Endodermal cell (in vitro differentiated cells): ENCODE measurements at regions not wholly inside any gene's neighbourhood (a gene's known extent, or its start where the extent isn't known, plus 50 kb on each side); places are given as distances from the start of the nearest gene placed in this dataset.
A peak's percentile ranks its signal among the peaks of the same experiment; 100 is the strongest.

ENCODE experiments used
- DNase-seq: peaks from one replicate; pipeline ENCODE4 v3.0.0-alpha.2; 2017
- H3K27ac ChIP-seq: 2 replicates; pipeline ENCODE4 v1.5.1; 2013; ENCODE audit warnings: mild to moderate bottlenecking, low read depth, low read length, moderate library complexity
- H3K27me3 ChIP-seq: 2 replicates; pipeline ENCODE4 v1.6.1; 2013; ENCODE audit warnings: mild to moderate bottlenecking, low read length, moderate library complexity; ENCODE audit not compliant: insufficient read depth, control insufficient read depth, poor library complexity, severe bottlenecking
- H3K36me3 ChIP-seq: 2 replicates; pipeline ENCODE4 v1.7.0; 2013; ENCODE audit warnings: mild to moderate bottlenecking, low read length, moderate library complexity; ENCODE audit not compliant: control insufficient read depth, insufficient read depth
- H3K4me1 ChIP-seq: one replicate; pipeline ENCODE4 v1.7.0; 2013; ENCODE audit warnings: low read length; ENCODE audit not compliant: control insufficient read depth, insufficient read depth
- H3K4me3 ChIP-seq: 2 replicates; pipeline ENCODE4 v1.5.1; 2013; ENCODE audit warnings: mild to moderate bottlenecking, low read length, moderate library complexity
- H3K9ac ChIP-seq: 2 replicates; pipeline ENCODE4 v1.6.1; 2013; ENCODE audit warnings: mild to moderate bottlenecking, low read length, moderate library complexity; ENCODE audit not compliant: poor library complexity, severe bottlenecking; ENCODE audit errors: extremely low read depth
- H3K9me3 ChIP-seq: 2 replicates; pipeline ENCODE4 v1.6.1; 2013; ENCODE audit warnings: mild to moderate bottlenecking, low read length, moderate library complexity; ENCODE audit not compliant: control insufficient read depth
- H3K27ac Mint-ChIP-seq: 2 replicates; pipeline ENCODE4 v1.8.0; 2020; ENCODE audit warnings: mixed read lengths
- H3K27me3 Mint-ChIP-seq: 2 replicates; pipeline ENCODE4 v1.8.0; 2021; ENCODE audit warnings: mild to moderate bottlenecking, mixed read lengths; ENCODE audit not compliant: insufficient read depth
- H3K36me3 Mint-ChIP-seq: 2 replicates; pipeline ENCODE4 v1.8.0; 2020; ENCODE audit warnings: low read depth, mixed read lengths
- H3K4me1 Mint-ChIP-seq: 2 replicates; pipeline ENCODE4 v1.8.0; 2020; ENCODE audit warnings: mixed read lengths
- H3K4me3 Mint-ChIP-seq: 2 replicates; pipeline ENCODE4 v1.8.0; 2020; ENCODE audit warnings: mild to moderate bottlenecking, moderate library complexity, mixed read lengths
- H3K9me3 Mint-ChIP-seq: 2 replicates; pipeline ENCODE4 v1.8.0; 2020; ENCODE audit warnings: mild to moderate bottlenecking, mixed read lengths
- CTCF ChIP-seq: fragments of 200-600 bp; sonication (generic); conservative IDR thresholded peaks from 2 replicates; pipeline ENCODE4 v1.5.0; 2021; ENCODE audit warnings: antibody characterized with exemption, mild to moderate bottlenecking
- WGBS, 2 experiments: methylation state at CpG; one replicate each; pipeline versions ENCODE4 v1.1.5 to v1.1.7; 2013; ENCODE audit warnings: missing lambda C conversion rate in 2 of 2, mixed read lengths in 1 of 2; ENCODE audit not compliant: insufficient coverage in 1 of 2, insufficient read length in 1 of 2; 5-methylcytosine and 5-hydroxymethylcytosine counted together

- DNase-seq: no peak
- Mint-ChIP-seq H3K36me3 (peaks cover 17% of the 10 kb centered on the region), H3K27me3 (no peaks in the 10 kb centered on the region), H3K4me3 (no peak overlapping the region), H3K4me1 (no peaks in the 10 kb centered on the region), H3K27ac (no peak overlapping the region), H3K9me3 (peaks cover 32% of the 10 kb centered on the region)
- Histone ChIP-seq H3K27me3 (no peaks in the 10 kb centered on the region), H3K9ac (no peak overlapping the region), H3K36me3 (peaks cover 5% of the 10 kb centered on the region), H3K4me1 (no peaks in the 10 kb centered on the region), H3K9me3 (peaks cover 28% of the 10 kb centered on the region), H3K27ac (no peak overlapping the region), H3K4me3 (peak overlapping the region; percentile 15)
- 92 to 100% methylated on average over 1 of the region's 1 CpG for WGBS, 2 experiments
- no peak for TF ChIP-seq CTCF
Observed at GRCh38 chr4:130524057-130524456, 1428.1 kb downstream of the C4orf33 start.

GRCh38 chr4:130530505-130530904 lies 1434.6 kb downstream of the C4orf33 start:
- Mint-ChIP-seq H3K4me3 (no peak overlapping the region), H3K27ac (no peak overlapping the region), H3K27me3 (no peaks in the 10 kb centered on the region), H3K9me3 (peaks cover 2% of the 10 kb centered on the region), H3K36me3 (no peaks in the 10 kb centered on the region), H3K4me1 (no peaks in the 10 kb centered on the region)
- Histone ChIP-seq H3K36me3 (peaks cover 5% of the 10 kb centered on the region), H3K27ac (no peak overlapping the region), H3K9ac (no peak overlapping the region), H3K9me3 (no peaks in the 10 kb centered on the region), H3K4me3 (no peak overlapping the region), H3K27me3 (no peaks in the 10 kb centered on the region), H3K4me1 (no peaks in the 10 kb centered on the region)
- DNase-seq: no peak
- TF ChIP-seq CTCF: no peak
- WGBS, 2 experiments: 91 to 92% methylated on average over 5 of the region's 5 CpGs

- no peaks in the 10 kb centered on the region for H3K36me3 ChIP-seq
- Mint-ChIP-seq H3K4me1 (no peaks in the 10 kb centered on the region), H3K27ac (no peak overlapping the region), H3K9me3 (no peaks in the 10 kb centered on the region), H3K27me3 (no peaks in the 10 kb centered on the region), H3K4me3 (no peak overlapping the region), H3K36me3 (no peaks in the 10 kb centered on the region)
- no peaks in the 10 kb centered on the region for H3K9me3 ChIP-seq
- H3K27ac ChIP-seq: no peak overlapping the region
- DNase-seq: no peak
- H3K27me3 ChIP-seq: no peaks in the 10 kb centered on the region
- no peak overlapping the region for H3K9ac ChIP-seq
- no peak for TF ChIP-seq CTCF
- H3K4me1 ChIP-seq: no peaks in the 10 kb centered on the region
- no peak overlapping the region for H3K4me3 ChIP-seq
- 88% methylated on average over 1 of the region's 1 CpG; no CpG with 5 or more reads in 1 of the 2 experiments for WGBS, 2 experiments
Observed at GRCh38 chr4:130534651-130535050, 1438.7 kb downstream of the C4orf33 start.
